A673 (cell line): ENCODE measurements at regions not wholly inside any gene's neighbourhood (a gene's known extent, or its start where the extent isn't known, plus 50 kb on each side); places are given as distances from the start of the nearest gene placed in this dataset.

Experiments
- BruUV-seq: library from RNA; stranded (reverse); fragments of 400-500 nt; replicated peaks from 2 replicates; lab custom pipeline; 2021; lab: Mats Ljungman, UMichigan
- CTCF ChIA-PET: fragments of 300-600 bp; sonication (Branson Sonifier 250); formaldehyde crosslinking; loops from one replicate; lab custom pipeline; 2022; ENCODE audit warnings: antibody characterized with exemption; lab: Charles Lee
- POLR2A ChIA-PET: fragments of 300-600 bp; sonication (Branson Sonifier 250); formaldehyde crosslinking; loops from one replicate; lab custom pipeline; 2022; ENCODE audit warnings: antibody characterized with exemption; ENCODE audit not compliant: low non-redundant PET; lab: Charles Lee
- DNase-seq: peaks from one replicate; pipeline ENCODE4 v3.0.0-alpha.2; 2015; ENCODE audit warnings: low spot score
- H3K27ac ChIP-seq: fragments of 200-600 bp; sonication (generic); 2 replicates; pipeline ENCODE4 v1.5.1; 2016; ENCODE audit warnings: mixed run types, low read depth, mild to moderate bottlenecking, mixed read lengths, antibody characterized with exemption, low read length; ENCODE audit not compliant: poor library complexity, severe bottlenecking
- H3K27me3 ChIP-seq: fragments of 200-600 bp; sonication (generic); replicated peaks from 2 replicates; pipeline ENCODE4 v1.6.1; 2017; ENCODE audit warnings: mixed run types, low read depth, mild to moderate bottlenecking, mixed read lengths, antibody characterized with exemption, low read length; ENCODE audit not compliant: insufficient read depth, poor library complexity
- H3K36me3 ChIP-seq: fragments of 200-600 bp; sonication (generic); 2 replicates; pipeline ENCODE4 v1.6.1; 2016; ENCODE audit warnings: mixed run types, mild to moderate bottlenecking, mixed read lengths, antibody characterized with exemption, low read length; ENCODE audit not compliant: insufficient read depth, poor library complexity, severe bottlenecking
- H3K4me1 ChIP-seq: fragments of 200-600 bp; sonication (generic); 2 replicates; pipeline ENCODE4 v1.6.1; 2017; ENCODE audit warnings: mixed run types, mild to moderate bottlenecking, mixed read lengths, antibody characterized with exemption, low read length; ENCODE audit not compliant: insufficient read depth, poor library complexity, severe bottlenecking
- H3K4me3 ChIP-seq: fragments of 200-600 bp; sonication (generic); 2 replicates; pipeline ENCODE4 v1.5.1; 2016; ENCODE audit warnings: low read depth, mixed run types, mild to moderate bottlenecking, mixed read lengths, low read length; ENCODE audit not compliant: poor library complexity, severe bottlenecking
- H3K9me3 ChIP-seq: fragments of 200-600 bp; sonication (generic); 2 replicates; pipeline ENCODE4 v1.6.1; 2016; ENCODE audit warnings: mixed run types, low read depth, mild to moderate bottlenecking, mixed read lengths, antibody characterized with exemption, low read length; ENCODE audit not compliant: poor library complexity, severe bottlenecking
- EZH2 ChIP-seq: fragments of 200-600 bp; sonication (generic); IDR thresholded peaks from 2 replicates; pipeline ENCODE4 v1.6.1; 2017; ENCODE audit warnings: borderline replicate concordance, low read depth, mild to moderate bottlenecking, mixed read lengths, antibody characterized with exemption, low read length; ENCODE audit not compliant: poor library complexity, severe bottlenecking
- intact Hi-C: fragments of 100-400 bp; cut with micrococcal nuclease; formaldehyde crosslinking; loops from one replicate; pipeline ENCODE4 v1.10.0; 2022; ENCODE audit not compliant: unreplicated experiment
- TF ChIP-seq, protein P1 (sequence below): fragments of 300-800, 200-600 bp; sonication (generic); conservative IDR thresholded peaks from 2 replicates; pipeline ENCODE4 v1.5.1; 2017; ENCODE audit warnings: low read depth, mild to moderate bottlenecking, antibody characterized with exemption, low read length, moderate library complexity, mixed read lengths

DNA sequence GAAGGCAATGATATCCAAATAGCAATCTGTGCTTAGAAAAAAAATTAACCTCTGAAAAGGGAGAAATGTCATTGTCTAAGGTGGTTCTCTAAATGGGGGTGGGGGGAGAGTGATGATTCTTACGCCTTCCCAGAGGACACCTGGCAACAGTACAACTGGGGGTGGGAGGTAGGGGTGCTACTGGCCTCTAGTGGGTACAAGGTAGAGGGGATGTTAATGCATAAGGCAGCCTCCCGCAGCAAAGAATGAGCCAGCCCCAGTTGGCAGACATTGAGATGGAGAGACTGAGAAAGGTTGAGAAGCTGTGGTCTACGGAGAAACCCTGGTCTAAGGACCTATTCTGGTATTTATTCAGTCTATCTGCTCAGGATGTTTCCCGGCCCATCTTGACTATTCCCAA, 472.2 kb upstream of the RUNX1 start:
- ChIA-PET POLR2A (no interaction called here), CTCF (no interaction called here)
- no peaks in the 10 kb centered on the region for H3K4me1 ChIP-seq
- no peaks in the 10 kb centered on the region for H3K36me3 ChIP-seq
- H3K4me3 ChIP-seq, result no peak overlapping the region
- no peaks in the 10 kb centered on the region for H3K27me3 ChIP-seq
- BruUV-seq, result no TSS peak
- intact Hi-C loops, result no loop called here
- H3K27ac ChIP-seq, result no peak overlapping the region
- H3K9me3 ChIP-seq, result no peaks in the 10 kb centered on the region
- TF ChIP-seq EZH2, result no peak
- TF ChIP-seq, protein P1, sequence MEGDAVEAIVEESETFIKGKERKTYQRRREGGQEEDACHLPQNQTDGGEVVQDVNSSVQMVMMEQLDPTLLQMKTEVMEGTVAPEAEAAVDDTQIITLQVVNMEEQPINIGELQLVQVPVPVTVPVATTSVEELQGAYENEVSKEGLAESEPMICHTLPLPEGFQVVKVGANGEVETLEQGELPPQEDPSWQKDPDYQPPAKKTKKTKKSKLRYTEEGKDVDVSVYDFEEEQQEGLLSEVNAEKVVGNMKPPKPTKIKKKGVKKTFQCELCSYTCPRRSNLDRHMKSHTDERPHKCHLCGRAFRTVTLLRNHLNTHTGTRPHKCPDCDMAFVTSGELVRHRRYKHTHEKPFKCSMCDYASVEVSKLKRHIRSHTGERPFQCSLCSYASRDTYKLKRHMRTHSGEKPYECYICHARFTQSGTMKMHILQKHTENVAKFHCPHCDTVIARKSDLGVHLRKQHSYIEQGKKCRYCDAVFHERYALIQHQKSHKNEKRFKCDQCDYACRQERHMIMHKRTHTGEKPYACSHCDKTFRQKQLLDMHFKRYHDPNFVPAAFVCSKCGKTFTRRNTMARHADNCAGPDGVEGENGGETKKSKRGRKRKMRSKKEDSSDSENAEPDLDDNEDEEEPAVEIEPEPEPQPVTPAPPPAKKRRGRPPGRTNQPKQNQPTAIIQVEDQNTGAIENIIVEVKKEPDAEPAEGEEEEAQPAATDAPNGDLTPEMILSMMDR, result no peak
- DNase-seq, result no peak

DNA sequence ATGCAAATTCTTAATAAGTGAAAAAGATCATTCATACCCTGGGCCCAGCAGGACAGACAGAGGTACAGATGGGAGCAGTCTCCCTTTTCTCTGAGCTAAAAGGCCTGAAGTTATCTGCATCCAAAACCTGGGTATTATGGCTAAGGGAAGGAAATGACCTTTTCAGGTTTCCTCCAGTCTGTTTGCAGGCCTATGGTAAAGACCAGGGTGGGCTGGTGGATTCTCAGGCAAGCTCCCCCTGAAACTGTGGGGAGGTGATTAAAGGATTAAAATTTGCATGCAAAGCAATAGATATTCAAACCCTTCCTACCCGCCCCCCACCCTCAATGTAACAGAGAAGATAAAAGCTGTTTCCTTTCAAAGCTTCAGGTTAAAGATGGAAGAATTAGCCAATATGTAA, 471.8 kb upstream of the RUNX1 start:
- no TSS peak for BruUV-seq
- Histone ChIP-seq H3K9me3 (no peaks in the 10 kb centered on the region), H3K27me3 (no peaks in the 10 kb centered on the region), H3K27ac (no peak overlapping the region), H3K4me1 (no peaks in the 10 kb centered on the region), H3K4me3 (no peak overlapping the region), H3K36me3 (no peaks in the 10 kb centered on the region)
- DNase-seq, result no peak
- TF ChIP-seq, protein P1, result no peak
- no peak for TF ChIP-seq EZH2
- intact Hi-C loops, result no loop called here
- CTCF ChIA-PET, result no interaction called here
- POLR2A ChIA-PET, result no interaction called here

DNA sequence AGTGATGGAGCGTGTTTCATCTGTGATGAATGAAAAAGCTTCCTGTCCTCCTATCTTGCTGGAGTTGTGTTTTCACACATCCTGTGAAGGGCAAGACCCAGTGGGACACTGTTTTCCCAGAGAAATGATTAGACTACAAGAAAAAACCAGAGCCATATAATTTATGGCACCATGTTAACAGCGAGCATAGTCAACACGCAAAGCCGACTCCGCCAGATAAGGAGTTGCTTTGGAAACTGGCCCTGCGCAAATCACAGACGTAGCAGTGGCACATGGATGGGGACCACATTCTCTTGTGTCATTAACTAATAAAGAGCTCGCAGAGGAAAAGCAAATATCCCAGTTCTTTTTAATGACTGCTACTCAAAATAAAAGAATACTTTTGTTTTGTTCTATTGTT, 471.2 kb upstream of the RUNX1 start:
- Histone ChIP-seq H3K27ac (no peak overlapping the region), H3K27me3 (no peaks in the 10 kb centered on the region), H3K9me3 (no peaks in the 10 kb centered on the region), H3K36me3 (no peaks in the 10 kb centered on the region), H3K4me1 (no peaks in the 10 kb centered on the region), H3K4me3 (no peak overlapping the region)
- no peak for DNase-seq
- TF ChIP-seq, protein P1, result no peak
- no peak for TF ChIP-seq EZH2
- intact Hi-C loops, result no loop called here
- no TSS peak for BruUV-seq
- CTCF ChIA-PET, result no interaction called here
- POLR2A ChIA-PET, result no interaction called here
